Fibroblast of lung (primary cell): ENCODE measurements at regions not wholly inside any gene's neighbourhood (a gene's known extent, or its start where the extent isn't known, plus 50 kb on each side); places are given as distances from the start of the nearest gene placed in this dataset.

Experiments used
- DNase-seq, 2 donors: peaks; one replicate each; pipeline versions ENCODE4 v3.0.0 to v3.0.0-alpha.2; 2010; ENCODE audit warnings: low read depth in 2 of 2
- H2AFZ ChIP-seq: 2 replicates; pipeline ENCODE4 v1.5.1; 2012; ENCODE audit warnings: low read length, control low read depth, inconsistent platforms
- H3K27ac ChIP-seq: 2 replicates; pipeline ENCODE4 v1.5.1; 2011; ENCODE audit warnings: low read length, control low read depth; ENCODE audit not compliant: insufficient read depth
- H3K27me3 ChIP-seq: 2 replicates; pipeline ENCODE4 v1.5.1; 2011; ENCODE audit warnings: mild to moderate bottlenecking, low read length; ENCODE audit not compliant: control insufficient read depth, insufficient read depth
- H3K36me3 ChIP-seq: 2 replicates; pipeline ENCODE4 v1.5.1; 2011; ENCODE audit warnings: low read length; ENCODE audit not compliant: control insufficient read depth, insufficient read depth
- H3K4me1 ChIP-seq: 2 replicates; pipeline ENCODE4 v1.5.1; 2011; ENCODE audit warnings: low read length; ENCODE audit not compliant: control insufficient read depth, insufficient read depth; ENCODE audit errors: extremely low read depth
- H3K4me2 ChIP-seq: 2 replicates; pipeline ENCODE4 v1.5.1; 2011; ENCODE audit warnings: low read length, control low read depth; ENCODE audit not compliant: insufficient read depth; ENCODE audit errors: extremely low read depth
- H3K4me3 ChIP-seq, 4 experiments: fragments of 200-600 bp in 1 of 4; sonication (generic) in 1 of 4; replicated peaks in 1 of 4; 2 replicates each; pipeline ENCODE4 v1.5.1; 2011 to 2016; ENCODE audit warnings: low read length in 4 of 4, low read depth in 3 of 4, mild to moderate bottlenecking in 3 of 4, control low read depth in 2 of 4, inconsistent platforms in 1 of 4, mixed read lengths in 1 of 4; ENCODE audit not compliant: insufficient read depth in 1 of 4; ENCODE audit errors: control extremely low read depth in 1 of 4
- H3K79me2 ChIP-seq: 2 replicates; pipeline ENCODE4 v1.5.1; 2012; ENCODE audit warnings: mild to moderate bottlenecking, low read length, inconsistent platforms; ENCODE audit not compliant: control insufficient read depth, insufficient read depth
- H3K9ac ChIP-seq: 2 replicates; pipeline ENCODE4 v1.5.1; 2011; ENCODE audit warnings: mild to moderate bottlenecking, low read length, control low read depth; ENCODE audit not compliant: insufficient read depth
- H3K9me3 ChIP-seq: 2 replicates; pipeline ENCODE4 v1.5.1; 2012; ENCODE audit warnings: low read depth, low read length; ENCODE audit not compliant: control insufficient read depth, insufficient read depth
- H4K20me1 ChIP-seq: 2 replicates; pipeline ENCODE4 v1.5.1; 2011; ENCODE audit warnings: low read length; ENCODE audit not compliant: control insufficient read depth, insufficient read depth; ENCODE audit errors: extremely low read depth
- EZH2 ChIP-seq: IDR thresholded peaks from 2 replicates; pipeline ENCODE4 v1.5.1; 2012; ENCODE audit warnings: low read length, control low read depth, mild to moderate bottlenecking; ENCODE audit errors: missing control alignments
- TF ChIP-seq, protein P1 (sequence below), 2 donors: IDR thresholded peaks in 1 of 2; conservative IDR thresholded peaks in 1 of 2; 1 replicate in 1 of 2; 2 replicates in 1 of 2; pipeline ENCODE4 v1.5.1; 2011 to 2012; ENCODE audit warnings: low read length in 2 of 2, control low read depth in 1 of 2, inconsistent platforms in 1 of 2, low read depth in 1 of 2, mild to moderate bottlenecking in 1 of 2

DNA sequence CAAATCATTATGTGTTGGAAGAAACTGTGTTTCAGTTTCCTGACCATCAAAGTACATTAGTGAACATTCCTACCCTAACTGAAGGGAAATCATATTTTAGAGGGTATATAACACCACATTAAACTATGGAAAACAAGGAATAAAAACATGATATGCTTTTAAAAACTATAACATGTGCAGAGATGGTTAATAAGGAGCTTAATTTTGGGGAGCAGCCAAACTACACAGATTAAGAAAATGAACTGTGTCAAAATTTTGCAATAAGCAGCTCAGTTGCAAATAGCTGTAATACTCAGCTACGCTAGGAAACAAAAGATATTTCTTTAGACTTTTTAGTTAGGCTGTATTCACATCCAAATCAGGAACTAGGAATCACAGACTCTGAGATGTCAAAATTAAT, 1115.7 kb upstream of the CELF2 start:
- no peak overlapping the region for H3K4me2 ChIP-seq
- TF ChIP-seq EZH2, result no peak
- TF ChIP-seq, protein P1, sequence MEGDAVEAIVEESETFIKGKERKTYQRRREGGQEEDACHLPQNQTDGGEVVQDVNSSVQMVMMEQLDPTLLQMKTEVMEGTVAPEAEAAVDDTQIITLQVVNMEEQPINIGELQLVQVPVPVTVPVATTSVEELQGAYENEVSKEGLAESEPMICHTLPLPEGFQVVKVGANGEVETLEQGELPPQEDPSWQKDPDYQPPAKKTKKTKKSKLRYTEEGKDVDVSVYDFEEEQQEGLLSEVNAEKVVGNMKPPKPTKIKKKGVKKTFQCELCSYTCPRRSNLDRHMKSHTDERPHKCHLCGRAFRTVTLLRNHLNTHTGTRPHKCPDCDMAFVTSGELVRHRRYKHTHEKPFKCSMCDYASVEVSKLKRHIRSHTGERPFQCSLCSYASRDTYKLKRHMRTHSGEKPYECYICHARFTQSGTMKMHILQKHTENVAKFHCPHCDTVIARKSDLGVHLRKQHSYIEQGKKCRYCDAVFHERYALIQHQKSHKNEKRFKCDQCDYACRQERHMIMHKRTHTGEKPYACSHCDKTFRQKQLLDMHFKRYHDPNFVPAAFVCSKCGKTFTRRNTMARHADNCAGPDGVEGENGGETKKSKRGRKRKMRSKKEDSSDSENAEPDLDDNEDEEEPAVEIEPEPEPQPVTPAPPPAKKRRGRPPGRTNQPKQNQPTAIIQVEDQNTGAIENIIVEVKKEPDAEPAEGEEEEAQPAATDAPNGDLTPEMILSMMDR (conservative IDR thresholded peaks at IDR 0.05 in 1 of 2, IDR thresholded peaks at IDR 0.05 in 1 of 2; ENCODE audit: low read depth in 1 of 2, low read length in 2 of 2), result no peak
- H3K4me3 ChIP-seq, result no peak overlapping the region
- no peaks in the 10 kb centered on the region for H4K20me1 ChIP-seq
- H3K79me2 ChIP-seq, result no peaks in the 10 kb centered on the region
- no peaks in the 10 kb centered on the region for H3K9me3 ChIP-seq
- no peaks in the 10 kb centered on the region for H3K4me1 ChIP-seq
- no peaks in the 10 kb centered on the region for H3K27me3 ChIP-seq
- H3K36me3 ChIP-seq, result no peaks in the 10 kb centered on the region
- H2AFZ ChIP-seq, result no peak overlapping the region
- no peak overlapping the region for H3K27ac ChIP-seq
- no peak overlapping the region for H3K9ac ChIP-seq
- no peak for DNase-seq

DNA sequence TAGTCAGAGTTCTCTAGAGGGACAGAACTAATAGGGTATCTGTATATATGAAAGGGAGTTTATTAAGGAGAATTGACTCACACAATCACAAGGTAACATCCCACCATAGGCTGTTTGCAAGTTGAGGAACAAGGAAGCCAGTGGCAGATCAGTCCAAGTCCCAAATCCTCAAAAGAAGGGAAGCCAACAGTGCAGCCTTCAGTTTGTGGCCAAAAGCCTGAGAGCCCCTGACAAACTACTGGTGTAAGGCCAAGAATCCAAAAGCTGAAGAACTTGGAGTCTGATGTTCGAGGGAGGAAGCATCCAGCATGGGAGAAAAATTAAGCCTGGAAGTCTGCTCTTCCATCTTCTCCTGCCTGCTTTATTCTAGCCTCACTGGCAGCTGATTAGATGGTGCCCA, 1107.2 kb upstream of the CELF2 start:
- H2AFZ ChIP-seq, result no peak overlapping the region
- no peaks in the 10 kb centered on the region for H3K36me3 ChIP-seq
- H3K27me3 ChIP-seq, result no peaks in the 10 kb centered on the region
- H3K9ac ChIP-seq, result no peak overlapping the region
- H3K27ac ChIP-seq, result no peak overlapping the region
- TF ChIP-seq EZH2, result no peak
- TF ChIP-seq, protein P1 (conservative IDR thresholded peaks at IDR 0.05 in 1 of 2, IDR thresholded peaks at IDR 0.05 in 1 of 2; ENCODE audit: low read depth in 1 of 2, low read length in 2 of 2), result no peak
- DNase-seq, result no peak
- H3K9me3 ChIP-seq, result no peaks in the 10 kb centered on the region
- H4K20me1 ChIP-seq, result no peaks in the 10 kb centered on the region
- no peak overlapping the region for H3K4me3 ChIP-seq
- no peaks in the 10 kb centered on the region for H3K4me1 ChIP-seq
- no peak overlapping the region for H3K4me2 ChIP-seq
- no peaks in the 10 kb centered on the region for H3K79me2 ChIP-seq

DNA sequence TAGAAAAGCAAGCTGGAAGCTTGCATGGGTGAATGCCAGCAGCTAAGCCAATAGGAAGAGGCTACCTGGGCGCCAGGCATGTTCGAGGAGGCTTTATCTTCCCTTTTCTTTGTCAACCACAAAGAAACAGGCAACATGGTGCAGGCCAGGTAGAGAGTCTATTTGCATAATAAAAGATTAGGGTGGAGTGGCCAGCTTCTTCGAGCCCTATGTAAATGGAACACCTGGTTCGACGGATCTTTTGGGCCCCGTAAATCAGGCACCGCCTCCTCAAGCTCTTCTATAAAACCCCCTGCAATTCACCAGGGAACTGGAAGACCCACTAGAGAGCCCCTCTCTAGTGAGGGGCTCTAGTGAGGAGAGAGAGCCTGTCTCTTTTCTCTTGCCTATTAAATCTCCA, 1106.2 kb upstream of the CELF2 start:
- Histone ChIP-seq H3K36me3 (no peaks in the 10 kb centered on the region), H3K27me3 (no peaks in the 10 kb centered on the region), H3K4me2 (no peak overlapping the region), H3K4me3 (no peak overlapping the region), H2AFZ (no peak overlapping the region), H3K9me3 (no peaks in the 10 kb centered on the region), H4K20me1 (no peaks in the 10 kb centered on the region), H3K27ac (no peak overlapping the region), H3K4me1 (no peaks in the 10 kb centered on the region), H3K79me2 (no peaks in the 10 kb centered on the region), H3K9ac (no peak overlapping the region)
- no peak for DNase-seq
- no peak for TF ChIP-seq EZH2
- TF ChIP-seq, protein P1 (conservative IDR thresholded peaks at IDR 0.05 in 1 of 2, IDR thresholded peaks at IDR 0.05 in 1 of 2; ENCODE audit: low read depth in 1 of 2, low read length in 2 of 2), result no peak
